ENCODE measurements at regions not wholly inside any gene's neighbourhood (a gene's known extent, or its start where the extent isn't known, plus 50 kb on each side); places are given as distances from the start of the nearest gene placed in this dataset.

- FAIRE-seq (no peak), DNase-seq (ENCODE audit: insufficient read length, low spot score) (no peak)
- TF ChIP-seq TAF1 (IDR thresholded peaks at IDR 0.05; ENCODE audit: low read depth, low read length) = no peak
- TF ChIP-seq SPI1 (IDR thresholded peaks at IDR 0.05; ENCODE audit: low read depth, low read length) = no peak
- TF ChIP-seq POLR2A (IDR thresholded peaks at IDR 0.05; ENCODE audit: low read depth, low read length) = no peak
- TF ChIP-seq POLR2AphosphoS5 (IDR thresholded peaks at IDR 0.05; ENCODE audit: low read depth, low read length) = no peak
- no peak for TF ChIP-seq POU2F2 (IDR thresholded peaks at IDR 0.05; ENCODE audit: low read depth, low read length)
- no peak for TF ChIP-seq PAX5 (IDR thresholded peaks at IDR 0.05; ENCODE audit: insufficient read depth, low read length, severe bottlenecking)
Observed at GRCh38 chr17:73782641-73783381, 138.6 kb upstream of the SDK2 start.

DNA sequence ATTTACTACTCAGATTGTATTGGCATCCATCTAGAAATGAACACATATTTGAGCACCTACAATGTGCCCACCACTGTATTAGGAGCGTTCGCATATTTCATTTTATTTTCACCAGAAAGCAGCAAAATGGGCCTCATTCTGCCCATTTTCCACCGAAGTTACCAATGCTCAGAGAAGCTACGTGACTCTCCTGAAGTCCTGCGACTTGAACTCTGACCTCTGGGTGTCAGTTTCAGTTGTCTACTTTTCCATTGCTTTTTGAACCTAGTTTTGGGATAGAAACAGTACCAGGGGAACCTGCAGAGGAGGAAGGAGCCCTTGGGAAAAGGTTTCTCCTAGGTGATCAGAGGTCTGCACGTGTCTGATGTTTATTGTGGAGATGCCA lies 139.1 kb upstream of the SDK2 start:
- no peak for FAIRE-seq
- TF ChIP-seq POLR2AphosphoS5 (IDR thresholded peaks at IDR 0.05; ENCODE audit: low read depth, low read length) (no peak), TAF1 (IDR thresholded peaks at IDR 0.05; ENCODE audit: low read depth, low read length) (no peak), POU2F2 (IDR thresholded peaks at IDR 0.05; ENCODE audit: low read depth, low read length) (no peak), POLR2A (IDR thresholded peaks at IDR 0.05; ENCODE audit: low read depth, low read length) (no peak), PAX5 (IDR thresholded peaks at IDR 0.05; ENCODE audit: insufficient read depth, low read length, severe bottlenecking) (no peak), SPI1 (IDR thresholded peaks at IDR 0.05; ENCODE audit: low read depth, low read length) (no peak)

DNA sequence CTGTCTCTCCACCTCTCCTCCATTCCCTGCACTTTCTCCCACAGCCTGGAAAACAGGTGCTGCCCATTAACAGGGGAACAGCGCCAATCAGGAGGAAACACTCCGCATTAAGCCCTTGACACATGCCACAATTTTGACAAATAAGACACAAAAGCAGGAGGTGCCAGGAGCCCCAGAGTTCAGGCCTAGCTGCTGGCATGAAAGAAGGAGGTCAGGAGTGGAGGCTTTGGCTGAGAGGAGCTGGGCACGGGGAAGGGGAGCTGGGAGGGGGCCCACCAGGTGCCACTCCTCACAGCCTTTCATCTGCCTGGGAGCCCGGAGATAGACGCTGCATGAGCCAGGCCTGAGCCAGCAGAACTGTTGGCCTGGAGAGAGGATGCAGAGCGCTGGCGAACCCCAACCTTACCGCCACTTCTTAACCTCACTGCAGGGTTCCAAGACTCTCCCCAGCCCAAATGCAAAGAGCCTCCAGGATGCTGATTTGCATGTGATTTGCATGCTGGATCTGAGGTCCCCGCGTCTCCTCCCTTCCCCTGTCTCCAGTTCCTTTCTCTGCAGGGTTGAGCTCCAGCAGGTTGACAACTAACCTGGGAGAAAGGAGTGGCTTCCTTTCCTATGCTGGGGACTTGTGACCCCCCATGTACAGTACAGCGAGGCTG lies 139.8 kb upstream of the SDK2 start:
- FAIRE-seq = no peak
- DNase-seq (ENCODE audit: insufficient read length, low spot score) = no peak
- TF ChIP-seq TAF1 (IDR thresholded peaks at IDR 0.05; ENCODE audit: low read depth, low read length) (no peak), POLR2A (IDR thresholded peaks at IDR 0.05; ENCODE audit: low read depth, low read length) (no peak), SPI1 (IDR thresholded peaks at IDR 0.05; ENCODE audit: low read depth, low read length) (no peak), POU2F2 (IDR thresholded peaks at IDR 0.05; ENCODE audit: low read depth, low read length) (no peak), PAX5 (IDR thresholded peaks at IDR 0.05; ENCODE audit: insufficient read depth, low read length, severe bottlenecking) (no peak), POLR2AphosphoS5 (IDR thresholded peaks at IDR 0.05; ENCODE audit: low read depth, low read length) (no peak)

More for the DNA sequence above, 139.1 kb upstream of the SDK2 start:
- DNase-seq (ENCODE audit: insufficient read length, low spot score) = no peak

- FAIRE-seq (no peak), DNase-seq (ENCODE audit: insufficient read length, low spot score) (no peak)
- TF ChIP-seq POLR2AphosphoS5 (IDR thresholded peaks at IDR 0.05; ENCODE audit: low read depth, low read length) = no peak
- no peak for TF ChIP-seq PAX5 (IDR thresholded peaks at IDR 0.05; ENCODE audit: insufficient read depth, low read length, severe bottlenecking)
- TF ChIP-seq POU2F2 (IDR thresholded peaks at IDR 0.05; ENCODE audit: low read depth, low read length) = no peak
- no peak for TF ChIP-seq POLR2A (IDR thresholded peaks at IDR 0.05; ENCODE audit: low read depth, low read length)
- TF ChIP-seq TAF1 (IDR thresholded peaks at IDR 0.05; ENCODE audit: low read depth, low read length) = no peak
- no peak for TF ChIP-seq SPI1 (IDR thresholded peaks at IDR 0.05; ENCODE audit: low read depth, low read length)
Observed at GRCh38 chr17:73785496-73785895, 141.3 kb upstream of the SDK2 start.

DNA sequence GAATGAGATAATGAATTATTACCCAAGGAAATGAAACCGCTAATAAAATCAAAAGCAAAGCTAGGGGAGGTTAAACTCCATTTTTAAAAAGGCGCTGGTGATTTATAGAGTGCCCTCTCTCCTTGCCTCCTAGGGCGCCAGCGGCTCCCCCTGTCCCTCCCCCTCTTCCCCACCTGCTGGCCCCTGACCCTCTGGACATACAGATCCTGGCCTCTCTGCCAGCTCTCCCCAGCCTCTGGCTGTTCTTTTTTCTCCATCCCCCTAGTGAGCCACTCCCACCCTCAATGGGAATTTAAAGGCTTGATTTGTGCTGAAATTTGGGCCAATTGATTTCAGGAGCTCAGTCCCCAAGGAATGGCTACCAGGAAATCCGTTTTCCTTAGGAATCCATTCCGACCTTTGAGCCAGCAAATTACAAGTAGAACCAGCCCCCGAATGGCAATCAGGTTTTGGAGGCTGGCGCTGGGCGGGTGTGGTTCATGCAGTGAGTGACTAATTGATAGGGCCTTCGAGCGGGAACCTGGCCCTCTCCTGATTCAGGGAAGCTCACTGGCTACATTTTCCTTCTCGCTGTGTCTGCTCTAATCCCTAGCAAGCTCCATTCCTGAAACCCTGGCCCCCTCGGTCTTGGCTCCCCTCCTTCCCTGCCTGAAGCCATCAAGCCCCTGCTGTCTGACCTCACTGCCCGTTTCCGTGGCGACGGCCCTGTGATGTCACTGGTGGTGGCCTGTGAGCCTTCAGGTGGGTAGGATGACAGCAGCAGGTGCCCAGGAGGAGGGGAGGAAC lies 141.9 kb upstream of the SDK2 start:
- TF ChIP-seq SPI1 (IDR thresholded peaks at IDR 0.05; ENCODE audit: low read depth, low read length) (no peak), POLR2AphosphoS5 (IDR thresholded peaks at IDR 0.05; ENCODE audit: low read depth, low read length) (no peak), TAF1 (IDR thresholded peaks at IDR 0.05; ENCODE audit: low read depth, low read length) (no peak), POLR2A (IDR thresholded peaks at IDR 0.05; ENCODE audit: low read depth, low read length) (no peak), POU2F2 (IDR thresholded peaks at IDR 0.05; ENCODE audit: low read depth, low read length) (no peak), PAX5 (IDR thresholded peaks at IDR 0.05; ENCODE audit: insufficient read depth, low read length, severe bottlenecking) (no peak)
- no peak for DNase-seq (ENCODE audit: insufficient read length, low spot score)
- no peak for FAIRE-seq

DNA sequence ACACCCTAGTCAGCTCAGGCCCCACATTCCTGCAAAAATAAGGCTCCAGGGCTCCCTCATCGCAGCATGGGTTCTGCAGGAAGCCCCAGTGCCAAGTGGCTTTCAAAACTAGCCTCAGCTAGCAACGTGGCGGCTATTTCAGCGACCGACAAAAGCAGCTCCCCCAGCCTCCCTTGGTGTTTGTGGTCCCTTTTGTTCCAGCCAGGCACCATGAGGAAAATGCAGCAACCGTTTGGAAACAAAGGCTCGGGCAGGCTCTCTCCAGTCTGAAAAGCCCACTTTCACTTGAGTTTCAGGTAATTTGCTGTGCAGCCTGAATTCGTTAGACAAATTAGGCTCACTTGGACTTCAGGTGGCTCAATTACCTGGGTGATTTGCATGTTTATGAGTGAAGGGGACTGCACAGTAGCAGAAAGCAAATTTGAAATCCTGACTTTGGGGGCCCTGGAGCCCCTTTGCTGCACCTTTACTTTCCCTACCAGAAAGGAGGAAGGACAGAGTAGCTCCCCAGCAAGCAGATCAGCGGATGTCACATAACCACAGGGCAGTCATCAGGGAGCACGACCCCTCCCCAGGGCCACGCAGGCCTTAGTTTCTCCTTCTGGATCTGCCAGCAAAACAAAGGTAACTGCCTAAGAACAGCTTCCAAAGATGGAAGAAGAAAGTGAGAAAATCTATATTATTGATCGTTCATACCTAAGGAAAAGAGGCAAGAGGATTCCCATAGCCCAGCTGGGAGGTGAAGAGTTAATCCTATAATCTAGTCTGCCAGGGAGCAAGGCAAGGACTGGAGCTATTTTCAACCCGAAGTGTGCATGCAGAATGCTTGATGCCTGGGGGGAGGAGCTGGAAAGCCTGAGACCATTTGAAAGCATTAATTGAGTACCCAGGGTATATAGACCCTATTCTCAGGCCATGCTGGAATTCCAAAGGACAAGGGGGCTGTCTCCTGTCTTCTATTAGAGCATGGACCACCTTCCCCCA lies 143.1 kb upstream of the SDK2 start:
- FAIRE-seq = no peak
- DNase-seq (ENCODE audit: insufficient read length, low spot score) = no peak
- TF ChIP-seq POU2F2 (IDR thresholded peaks at IDR 0.05; ENCODE audit: low read depth, low read length) = no peak
- TF ChIP-seq TAF1 (IDR thresholded peaks at IDR 0.05; ENCODE audit: low read depth, low read length) = no peak
- no peak for TF ChIP-seq POLR2A (IDR thresholded peaks at IDR 0.05; ENCODE audit: low read depth, low read length)

DNA sequence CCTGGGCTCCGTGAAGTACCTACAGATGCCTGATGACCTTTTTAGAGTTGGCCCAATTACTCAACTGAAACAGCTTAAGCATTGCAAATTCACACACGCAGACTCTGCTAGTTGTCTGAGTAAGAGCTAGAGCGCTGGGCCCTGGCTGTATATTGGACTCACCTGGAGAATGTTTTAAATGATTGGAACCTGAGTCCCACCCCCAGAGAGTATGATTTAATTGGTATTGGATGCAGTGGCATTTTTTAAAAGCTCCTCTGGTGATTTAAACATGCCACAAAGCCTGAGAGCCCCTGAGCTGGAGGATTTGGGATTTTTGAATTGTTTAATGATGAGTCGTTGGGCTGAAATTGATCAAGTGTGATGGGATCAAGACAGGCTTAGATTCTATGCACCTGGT lies 143.9 kb upstream of the SDK2 start:
- no peak for TF ChIP-seq POLR2A (IDR thresholded peaks at IDR 0.05; ENCODE audit: low read depth, low read length)
- no peak for TF ChIP-seq SPI1 (IDR thresholded peaks at IDR 0.05; ENCODE audit: low read depth, low read length)
- TF ChIP-seq POU2F2 (IDR thresholded peaks at IDR 0.05; ENCODE audit: low read depth, low read length) = no peak
- no peak for TF ChIP-seq PAX5 (IDR thresholded peaks at IDR 0.05; ENCODE audit: insufficient read depth, low read length, severe bottlenecking)
- no peak for TF ChIP-seq POLR2AphosphoS5 (IDR thresholded peaks at IDR 0.05; ENCODE audit: low read depth, low read length)
- no peak for TF ChIP-seq TAF1 (IDR thresholded peaks at IDR 0.05; ENCODE audit: low read depth, low read length)
- FAIRE-seq = no peak
- DNase-seq (ENCODE audit: insufficient read length, low spot score) = no peak

GRCh38 chr17:73791121-73791520 lies 146.9 kb upstream of the SDK2 start:
- no peak for DNase-seq (ENCODE audit: insufficient read length, low spot score)
- TF ChIP-seq PAX5 (IDR thresholded peaks at IDR 0.05; ENCODE audit: insufficient read depth, low read length, severe bottlenecking) (no peak), POLR2A (IDR thresholded peaks at IDR 0.05; ENCODE audit: low read depth, low read length) (no peak), POU2F2 (IDR thresholded peaks at IDR 0.05; ENCODE audit: low read depth, low read length) (no peak), SPI1 (IDR thresholded peaks at IDR 0.05; ENCODE audit: low read depth, low read length) (no peak), POLR2AphosphoS5 (IDR thresholded peaks at IDR 0.05; ENCODE audit: low read depth, low read length) (no peak), TAF1 (IDR thresholded peaks at IDR 0.05; ENCODE audit: low read depth, low read length) (no peak)
- no peak for FAIRE-seq

Measured in GM12891 (cell line).